ENCODE measurements at regions not wholly inside any gene's neighbourhood (a gene's known extent, or its start where the extent isn't known, plus 50 kb on each side); places are given as distances from the start of the nearest gene placed in this dataset.

DNA sequence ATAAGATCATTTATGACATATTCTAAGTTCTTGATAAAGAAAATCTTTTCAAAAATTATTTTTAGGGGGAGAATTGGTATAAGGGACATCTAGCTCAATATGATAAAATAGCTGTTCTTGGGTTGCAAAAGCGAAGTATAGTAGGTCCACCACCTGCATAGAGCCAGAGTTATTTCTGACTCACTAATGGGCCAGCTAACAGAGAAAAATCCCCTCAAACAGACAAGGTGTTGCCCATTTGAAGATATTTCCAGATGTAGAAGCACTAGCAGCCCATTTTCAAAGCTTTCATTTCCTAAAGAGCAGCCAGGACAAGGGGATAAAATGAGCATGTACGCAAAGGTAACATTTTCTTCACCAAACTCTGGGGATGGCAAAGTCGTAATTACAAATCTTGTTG lies 165.7 kb upstream of the FN1 start:
- no peak for DNase-seq (ENCODE audit: low spot score)

- DNase-seq (ENCODE audit: low spot score), result no peak
These were observed 162.6 kb upstream of the FN1 start for GRCh38 chr2:215598376-215598975.

- no peak for DNase-seq (ENCODE audit: low spot score)
These were observed 161.7 kb upstream of the FN1 start for GRCh38 chr2:215597577-215597976.

GRCh38 chr2:215594766-215595165 lies 158.9 kb upstream of the FN1 start:
- no peak for DNase-seq (ENCODE audit: low spot score)

DNA sequence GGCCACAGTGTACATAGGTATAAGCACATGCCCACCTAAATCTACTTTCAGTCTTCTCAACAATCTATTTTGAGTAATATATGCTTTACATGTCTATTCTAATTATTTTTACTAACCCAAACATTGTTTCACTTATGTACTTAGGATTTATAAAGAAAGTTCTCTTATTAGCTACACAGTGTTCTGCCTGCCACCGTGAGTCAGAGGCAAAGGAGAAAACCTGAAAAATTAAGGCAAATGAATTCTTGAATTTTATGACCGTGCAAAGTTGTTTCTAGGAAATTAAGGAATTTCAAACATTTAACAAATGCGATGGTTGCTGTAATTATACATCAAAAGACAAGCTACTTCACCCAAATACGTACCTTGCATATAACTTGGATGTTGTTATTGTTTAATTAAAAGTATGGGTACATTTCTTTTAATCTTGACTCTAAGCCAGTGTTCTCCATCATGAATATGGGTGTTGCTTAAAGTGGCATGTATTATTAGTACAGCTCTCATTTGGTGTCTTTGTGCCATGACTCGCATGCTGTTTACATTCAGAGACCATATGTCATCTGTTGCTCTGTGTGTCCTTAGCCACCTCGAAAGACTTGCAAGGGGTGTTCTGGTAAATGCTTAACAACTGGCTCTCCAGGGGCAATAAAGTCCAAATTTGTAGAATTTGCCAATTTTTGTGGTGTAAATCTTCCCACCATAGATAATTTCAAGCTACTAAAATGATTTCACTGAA lies 154.3 kb upstream of the FN1 start:
- no peak for DNase-seq (ENCODE audit: low spot score)

- no peak for DNase-seq (ENCODE audit: low spot score)
These were observed 148.0 kb upstream of the FN1 start for GRCh38 chr2:215583881-215584280.

DNA sequence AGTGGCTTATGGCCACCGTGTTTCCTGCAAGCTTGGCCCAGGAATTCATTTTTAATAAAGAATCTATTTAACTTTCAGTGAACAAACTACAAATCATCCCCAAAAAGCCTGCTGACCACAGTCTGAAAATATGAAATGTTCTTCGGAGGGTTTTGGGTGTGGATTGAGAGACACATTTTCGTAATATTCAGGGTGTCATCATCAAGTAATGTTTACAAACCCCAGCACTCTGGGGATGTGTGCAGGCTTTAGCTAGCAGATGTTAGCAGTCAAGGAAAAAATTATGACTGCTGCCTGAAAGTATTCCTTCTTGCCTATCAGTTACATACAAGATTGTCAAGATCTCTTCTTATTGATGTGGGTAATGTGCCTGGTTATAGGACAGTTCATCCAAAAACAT lies 143.9 kb upstream of the FN1 start:
- DNase-seq (ENCODE audit: low spot score), result no peak

DNA sequence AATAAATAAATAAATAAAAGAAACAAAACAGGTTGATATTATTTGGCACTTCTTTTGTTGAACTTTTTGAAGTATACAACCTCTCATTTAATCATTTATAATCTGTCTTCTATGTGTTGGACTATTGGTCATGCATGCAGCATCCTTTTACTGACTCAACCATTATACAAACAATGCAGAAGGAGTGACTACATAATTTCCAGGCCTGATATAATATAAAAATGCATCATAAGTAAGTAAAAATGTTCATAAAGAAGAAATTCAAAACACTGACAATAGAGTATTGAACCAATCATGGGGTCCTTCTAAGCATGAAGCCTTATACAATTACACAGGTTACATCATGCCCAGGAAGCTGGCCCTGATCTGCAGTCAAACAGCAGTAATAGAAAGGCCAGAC lies 141.5 kb upstream of the FN1 start:
- no peak for DNase-seq (ENCODE audit: low spot score)

- DNase-seq (ENCODE audit: low spot score), result no peak
These were observed 140.7 kb upstream of the FN1 start for GRCh38 chr2:215576572-215576971.

- no peak for DNase-seq (ENCODE audit: low spot score)
These were observed 137.6 kb upstream of the FN1 start for GRCh38 chr2:215573496-215573895.

DNA sequence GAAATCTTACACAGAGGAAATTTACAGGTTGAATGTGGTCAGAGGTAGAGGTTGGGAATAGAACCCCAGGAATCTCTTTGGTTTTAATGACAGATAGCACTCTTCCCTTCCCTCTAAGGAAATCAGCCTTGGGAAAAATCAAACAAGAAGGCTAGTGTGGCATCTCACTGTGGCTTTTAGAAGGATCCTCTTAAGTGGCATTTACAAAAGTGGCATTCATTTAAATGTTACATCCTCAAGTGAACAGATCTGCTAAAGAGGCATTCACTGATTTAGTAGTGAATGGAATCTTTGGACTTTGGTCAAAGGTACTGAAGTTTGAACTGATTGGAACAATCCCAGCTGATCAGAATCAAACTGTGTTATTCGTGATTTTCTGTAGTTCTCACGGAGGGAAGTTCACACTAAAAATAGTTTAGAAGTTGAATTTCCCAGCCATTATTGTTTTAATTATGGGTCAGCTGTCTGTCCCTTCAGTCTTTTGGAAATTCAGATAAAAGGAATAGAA lies 136.5 kb upstream of the FN1 start:
- DNase-seq (ENCODE audit: low spot score), result no peak

DNA sequence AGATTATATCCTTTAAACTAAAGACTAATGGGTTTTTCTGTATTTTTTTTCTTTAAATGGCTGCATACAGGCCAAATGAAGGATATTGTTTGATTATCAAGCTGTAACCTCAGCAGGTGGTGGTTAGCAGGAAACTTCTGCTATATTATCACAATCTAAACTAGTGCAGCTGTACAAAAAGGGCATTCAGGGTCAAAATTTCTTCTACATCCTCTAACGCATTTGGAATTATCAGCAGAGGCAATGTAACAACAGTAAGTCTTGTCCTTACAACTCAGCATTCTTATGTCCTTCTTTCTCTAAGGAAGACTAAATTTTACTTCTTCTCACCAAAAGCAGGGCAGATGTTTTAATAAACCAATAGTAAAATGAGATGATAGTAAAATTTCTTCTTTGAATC lies 135.8 kb upstream of the FN1 start:
- DNase-seq (ENCODE audit: low spot score), result no peak

GRCh38 chr2:215567504-215567903 lies 131.6 kb upstream of the FN1 start:
- DNase-seq (ENCODE audit: low spot score), result no peak

DNA sequence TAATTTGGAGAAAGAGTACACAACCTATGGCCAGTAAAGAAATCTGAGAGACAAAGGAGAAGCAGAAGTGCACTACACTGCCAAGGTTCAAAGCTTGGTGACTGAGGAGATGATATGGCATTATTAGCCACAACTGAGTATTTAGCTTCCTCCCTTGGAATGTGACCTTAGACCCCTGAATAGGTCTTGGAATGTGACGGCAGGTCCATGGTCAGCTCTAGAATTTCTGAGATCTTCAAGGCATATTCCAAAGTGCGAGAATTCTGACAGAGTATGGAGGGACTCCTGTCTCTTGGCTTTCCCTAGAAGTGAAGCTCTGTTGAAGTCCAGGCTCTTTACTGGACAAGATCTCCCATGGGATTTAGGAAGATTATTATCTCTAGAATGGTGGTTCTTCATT lies 130.0 kb upstream of the FN1 start:
- DNase-seq (ENCODE audit: low spot score), result no peak

- DNase-seq (ENCODE audit: low spot score), result no peak
These were observed 121.8 kb upstream of the FN1 start for GRCh38 chr2:215557701-215558100.

GRCh38 chr2:215556979-215557378 lies 121.1 kb upstream of the FN1 start:
- no peak for DNase-seq (ENCODE audit: low spot score)

GRCh38 chr2:215554689-215555498 lies 119.0 kb upstream of the FN1 start:
- peak; percentile 31 for DNase-seq (ENCODE audit: low spot score)

GRCh38 chr2:215553946-215554345 lies 118.1 kb upstream of the FN1 start:
- no peak for DNase-seq (ENCODE audit: low spot score)

DNA sequence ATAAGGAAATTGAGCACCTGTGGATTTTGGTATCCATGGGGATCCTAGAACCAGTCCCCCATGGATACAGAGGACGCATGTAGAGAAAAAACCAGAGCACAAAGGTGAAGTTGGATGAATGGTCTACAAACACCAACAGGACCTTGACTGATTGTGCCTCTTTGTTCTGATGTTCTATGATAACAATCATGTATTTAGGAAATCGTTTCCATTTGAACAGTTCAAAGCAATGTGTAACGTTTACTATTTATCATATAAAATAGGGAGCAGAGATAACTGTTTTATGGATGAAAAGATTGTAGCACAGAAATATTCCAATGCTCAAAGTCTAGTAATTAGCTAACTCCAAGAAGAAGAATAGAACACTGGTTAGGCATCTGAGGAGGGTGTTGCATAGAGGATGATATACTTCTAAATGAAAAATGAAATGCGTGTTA lies 116.3 kb upstream of the FN1 start:
- DNase-seq (ENCODE audit: low spot score), result no peak

GRCh38 chr2:215550331-215550730 lies 114.5 kb upstream of the FN1 start:
- no peak for DNase-seq (ENCODE audit: low spot score)

GRCh38 chr2:215548714-215549113 lies 112.8 kb upstream of the FN1 start:
- no peak for DNase-seq (ENCODE audit: low spot score)

DNA sequence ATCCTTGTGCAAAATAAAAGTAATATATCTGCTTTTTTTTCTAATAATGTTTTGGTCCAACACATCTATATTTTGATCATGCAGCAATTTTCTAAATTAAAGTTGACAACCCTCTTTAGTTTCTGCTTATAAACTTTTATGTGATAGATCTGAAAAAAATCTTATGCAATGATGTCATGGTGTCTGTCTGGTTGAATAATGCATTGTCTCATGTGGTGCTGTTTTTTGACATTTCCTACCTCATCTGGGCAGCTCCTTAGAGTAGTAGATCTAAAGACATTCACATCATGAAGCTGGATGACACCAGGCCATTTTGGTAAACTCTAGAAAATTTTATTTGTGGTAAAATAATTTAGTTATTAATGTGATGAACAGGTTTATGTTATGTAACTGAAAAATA lies 106.8 kb upstream of the FN1 start:
- DNase-seq (ENCODE audit: low spot score), result no peak

- no peak for DNase-seq (ENCODE audit: low spot score)
These were observed 104.8 kb upstream of the FN1 start for GRCh38 chr2:215540658-215541057.
